Heart left ventricle (tissue), 16 donors: ENCODE measurements at regions not wholly inside any gene's neighbourhood (a gene's known extent, or its start where the extent isn't known, plus 50 kb on each side); places are given as distances from the start of the nearest gene placed in this dataset.
"Not testable (repeated sequence)": the region's sequence is repeated elsewhere in the genome, so short reads cannot be mapped to it uniquely, and the experiment has no call there.

Experiments used
- ATAC-seq, 4 donors: fragments of 200-7000 bp; cut with Tn5 transposase; one replicate each; pipeline ENCODE4 v1.9.1; 2020 to 2022; ENCODE audit warnings: moderate library complexity in 4 of 4, mild to moderate bottlenecking in 3 of 4, moderate number of reproducible peaks in 1 of 4
- DNase-seq, 5 donors: peaks; one replicate each; pipeline ENCODE4 v3.0.0-alpha.2; 2020
- H3K27ac ChIP-seq, 12 donors: fragments of 200-600 bp; sonication (generic) in 4 of 12; one replicate each; pipeline versions ENCODE4 v1.5.0 to v1.8.0; 2016 to 2022; ENCODE audit warnings: mild to moderate bottlenecking in 2 of 12
- H3K27me3 ChIP-seq, 9 donors: fragments of 200-600 bp; sonication (generic) in 2 of 9; one replicate each; pipeline versions ENCODE4 v1.5.1 to v1.8.0; 2016 to 2022; ENCODE audit warnings: mild to moderate bottlenecking in 3 of 9
- H3K36me3 ChIP-seq, 9 donors: fragments of 200-600 bp; sonication (generic) in 2 of 9; one replicate each; pipeline versions ENCODE4 v1.5.0 to v1.8.0; 2018 to 2022; ENCODE audit warnings: mild to moderate bottlenecking in 2 of 9
- H3K4me1 ChIP-seq, 12 donors: fragments of 200-600 bp; sonication (generic) in 4 of 12; one replicate each; pipeline versions ENCODE4 v1.5.0 to v1.8.0; 2016 to 2022; ENCODE audit warnings: mild to moderate bottlenecking in 3 of 12
- H3K4me3 ChIP-seq, 12 donors: fragments of 200-600 bp; sonication (generic) in 4 of 12; one replicate each; pipeline versions ENCODE4 v1.5.0 to v1.8.0; 2017 to 2022; ENCODE audit warnings: mild to moderate bottlenecking in 9 of 12, moderate library complexity in 4 of 12
- H3K9me3 ChIP-seq, 12 donors: fragments of 200-600 bp; sonication (generic) in 4 of 12; one replicate each; pipeline versions ENCODE4 v1.5.0 to v1.8.0; 2016 to 2022; ENCODE audit warnings: mild to moderate bottlenecking in 1 of 12
- CTCF ChIP-seq, 12 donors: fragments of 200-600 bp; sonication (generic) in 4 of 12; IDR thresholded peaks; one replicate each; pipeline versions ENCODE4 v1.5.0 to v1.8.0; 2018 to 2022; ENCODE audit warnings: antibody characterized with exemption in 12 of 12, mild to moderate bottlenecking in 5 of 12
- POLR2A ChIP-seq, 2 donors: fragments of 450-650 bp; IDR thresholded peaks; one replicate each; pipeline ENCODE4 v1.6.1; 2017; ENCODE audit warnings: antibody characterized with exemption in 2 of 2, mild to moderate bottlenecking in 2 of 2, moderate library complexity in 2 of 2
- WGBS, 4 donors: extraction: QIAGEN DNeasy Blood & Tissue Kit in 2 of 4; methylation state at CpG; one replicate each; pipeline versions ENCODE4 v1.1.5 to v1.1.7; 2013 to 2018; 5-methylcytosine and 5-hydroxymethylcytosine counted together
- intact Hi-C, 10 donors: fragments of 100-400 bp; cut with DNase I; formaldehyde crosslinking; loops; one replicate each; pipeline versions ENCODE4 v1.11.1 to v1.14.2; 2022
- donor health status: ischemic (EF 13 %, LVEDD 7.1; RV severe dilation, severe dysfunction).
- donor health status: healthy with polysubstance abuse.
- donor health status: DM: no; HTN: yes; CAD: no.
- donor health status: DM: no; HTN: no; CAD: no.
- donor health status: ischemic (EF 25% LVEDD 6.9; RV normal size, moderate dysfunction).
- donor health status: ischemic (EF 25% LVEDD 5.7; RV mildly dilated, moderate dysfunction).
- donor health status: healthy.
- donor health status: DM: yes; HTN: yes; CAD: no.
- donor health status: ischemic (EF 35%, LVEDD 5.7; RV mildly dilated, moderate dysfunction).
- donor health status: nonischemic (EF 11% LVEDD 7.7; RV severe dilation, severe dysfunction).
- donor health status: DM: yes; HTN: yes; CAD: no.
- donor health status: PGD.
- donor health status: ischemic (EF 29% LVEDD 5.4; RV normal size, mild dysfunction).
- donor health status: nonischemic (EF 23%, LVEDD 6.1; RV moderate dilation, normal function).

- Histone ChIP-seq H3K4me1 (no peaks in the 10 kb centered on the region), H3K36me3 (no peaks in the 10 kb centered on the region), H3K27ac (no peak overlapping the region), H3K4me3 (no peak overlapping the region), H3K9me3 (peaks cover 0 to 27% (median 7%) of the 10 kb centered on the region in 12 donors), H3K27me3 (no peaks in the 10 kb centered on the region)
- TF ChIP-seq POLR2A (IDR thresholded peaks at IDR 0.05) (no peak), CTCF (IDR thresholded peaks at IDR 0.05) (no peak)
- DNase-seq (no peak), ATAC-seq (no peak)
- WGBS, 4 donors, result 87 to 91% (median 90%) methylated on average over 6 of the region's 6 CpGs
- intact Hi-C loops, result no loop called here
These were observed 971.4 kb downstream of the MCTP2 start for GRCh38 chr15:95202569-95203349.

DNA sequence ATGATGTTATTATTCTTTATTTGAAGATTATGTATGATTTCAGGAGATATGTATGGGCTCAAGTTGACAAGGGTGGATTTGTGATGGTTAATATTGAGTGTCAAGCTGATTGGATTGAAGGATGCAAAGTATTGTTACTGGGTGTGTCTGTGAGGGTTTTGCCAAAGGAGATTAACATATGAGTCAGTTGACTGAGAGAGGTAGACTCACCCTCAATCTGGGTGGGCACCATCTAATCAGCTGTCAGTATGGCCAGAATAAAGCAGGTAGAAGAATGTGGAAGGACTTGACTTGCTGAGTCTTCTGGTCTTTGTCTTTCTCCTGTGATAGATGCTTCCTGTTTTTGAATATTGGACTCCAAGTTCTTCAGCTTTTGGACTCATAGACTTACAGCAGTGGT is 973.7 kb downstream of the MCTP2 start:
- Histone ChIP-seq H3K27ac (no peak overlapping the region), H3K27me3 (no peaks in the 10 kb centered on the region), H3K36me3 (no peaks in the 10 kb centered on the region), H3K4me3 (no peak overlapping the region), H3K4me1 (no peaks in the 10 kb centered on the region), H3K9me3 (peaks cover 0 to 26% (median 5%) of the 10 kb centered on the region in 12 donors)
- ATAC-seq, result no peak
- intact Hi-C loops, result no loop called here
- TF ChIP-seq POLR2A (IDR thresholded peaks at IDR 0.05) (no peak), CTCF (IDR thresholded peaks at IDR 0.05) (no peak)
- no peak for DNase-seq

GRCh38 chr15:95205830-95206229 is 974.5 kb downstream of the MCTP2 start:
- intact Hi-C loops, H3K36me3 ChIP-seq, H3K27me3 ChIP-seq, ATAC-seq, H3K4me1 ChIP-seq, DNase-seq, H3K4me3 ChIP-seq, H3K27ac ChIP-seq: not testable (repeated sequence)
- peaks cover 0 to 21% (median 2%) of the 10 kb centered on the region in 12 donors for H3K9me3 ChIP-seq
- 82 to 96% (median 91%) methylated on average over 3 of the region's 3 CpGs for WGBS, 4 donors

DNA sequence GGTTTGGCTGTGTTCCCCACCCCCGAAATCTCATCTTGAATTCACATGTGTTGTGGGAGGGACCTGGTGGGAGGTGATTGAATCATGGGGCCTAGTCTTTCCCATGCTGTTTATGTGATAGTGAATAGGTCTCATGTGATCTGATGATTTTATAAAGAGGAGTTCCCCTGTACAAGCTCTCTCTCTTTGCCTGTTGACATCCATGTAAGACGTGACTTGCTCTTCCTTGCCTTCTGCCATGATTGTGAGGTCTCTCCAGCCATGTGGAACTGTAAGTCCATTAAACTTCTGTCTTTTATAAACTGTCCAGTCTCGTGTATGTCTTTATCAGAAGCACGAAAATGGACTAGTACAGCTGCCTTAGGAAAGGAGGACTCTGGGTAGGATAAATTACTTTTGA is 976.7 kb downstream of the MCTP2 start:
- Histone ChIP-seq H3K36me3 (no peaks in the 10 kb centered on the region), H3K4me1 (no peaks in the 10 kb centered on the region), H3K9me3 (peaks cover 0 to 33% (median 6%) of the 10 kb centered on the region in 12 donors), H3K27ac (no peak overlapping the region), H3K27me3 (no peaks in the 10 kb centered on the region), H3K4me3 (no peak overlapping the region)
- DNase-seq (no peak), ATAC-seq (no peak)
- intact Hi-C loops, result no loop called here
- 85 to 95% (median 89%) methylated on average over 4 of the region's 4 CpGs for WGBS, 4 donors
- TF ChIP-seq POLR2A (IDR thresholded peaks at IDR 0.05), result no peak
- TF ChIP-seq CTCF (IDR thresholded peaks at IDR 0.05), result no peak

DNA sequence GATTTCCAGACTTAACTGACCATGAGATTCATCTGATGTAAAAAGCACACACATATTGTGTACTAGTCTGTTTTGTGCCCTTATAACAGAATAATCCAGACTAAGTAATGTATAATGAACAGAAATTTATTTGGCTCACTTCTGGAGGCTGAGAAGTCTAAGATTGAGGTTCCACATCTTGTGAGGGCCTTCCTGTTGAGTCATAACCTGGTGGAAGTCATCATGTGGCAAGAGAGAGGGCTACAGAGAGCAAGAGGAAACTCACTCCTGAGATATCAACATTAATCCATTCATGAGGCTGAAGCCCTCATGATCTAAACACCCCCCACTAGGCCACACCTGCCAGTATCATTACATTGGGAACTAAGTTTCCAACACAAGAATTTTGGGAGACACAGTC is 977.6 kb downstream of the MCTP2 start:
- intact Hi-C loops, result no loop called here
- no peak for ATAC-seq
- H3K9me3 ChIP-seq, result peaks cover 0 to 42% (median 6%) of the 10 kb centered on the region in 12 donors
- H3K4me1 ChIP-seq, result no peaks in the 10 kb centered on the region
- no peak for DNase-seq
- H3K36me3 ChIP-seq, result no peaks in the 10 kb centered on the region
- TF ChIP-seq CTCF (IDR thresholded peaks at IDR 0.05) (no peak), POLR2A (IDR thresholded peaks at IDR 0.05) (no peak)
- no peak overlapping the region for H3K4me3 ChIP-seq
- no peak overlapping the region for H3K27ac ChIP-seq
- no peaks in the 10 kb centered on the region for H3K27me3 ChIP-seq
